Left lobe of liver (tissue), 2 donors: ENCODE measurements at regions not wholly inside any gene's neighbourhood (a gene's known extent, or its start where the extent isn't known, plus 50 kb on each side); places are given as distances from the start of the nearest gene placed in this dataset.
"Not testable (repeated sequence)": the region's sequence is repeated elsewhere in the genome, so short reads cannot be mapped to it uniquely, and the experiment has no call there.

Experiments
- ATAC-seq: fragments of 200-7000 bp; cut with Tn5 transposase; one replicate; pipeline ENCODE4 v1.9.1; 2020; ENCODE audit warnings: mild to moderate bottlenecking, moderate library complexity
- DNase-seq: peaks from one replicate; pipeline ENCODE4 v3.0.0-alpha.2; 2020; ENCODE audit warnings: low spot score
- donor health status: DM: no; HTN: no; CAD: no; lungs with moderate emphysema.
- donor health status: DM: no; HTN: yes; CAD: no.

DNA sequence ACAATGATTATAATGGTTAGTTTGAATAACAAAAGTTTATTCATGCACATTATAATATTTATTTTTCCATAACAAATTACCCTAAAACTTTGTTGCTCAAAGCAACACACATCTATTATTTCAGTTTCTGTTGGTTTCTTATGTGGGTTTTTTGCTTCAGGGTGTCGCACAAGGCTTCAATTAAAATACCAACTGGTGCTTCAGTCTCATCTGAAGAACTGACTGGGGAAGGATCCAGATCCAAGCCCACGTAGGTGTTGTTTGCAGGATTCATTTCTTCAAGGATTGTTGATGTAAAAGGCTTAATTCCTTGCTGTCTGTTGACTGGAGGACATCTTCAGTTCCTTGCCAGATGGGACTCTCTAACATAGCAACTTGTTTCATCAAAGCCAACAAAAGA lies 747.2 kb upstream of the PCDH20 start:
- no peak for DNase-seq
- no peak for ATAC-seq

DNA sequence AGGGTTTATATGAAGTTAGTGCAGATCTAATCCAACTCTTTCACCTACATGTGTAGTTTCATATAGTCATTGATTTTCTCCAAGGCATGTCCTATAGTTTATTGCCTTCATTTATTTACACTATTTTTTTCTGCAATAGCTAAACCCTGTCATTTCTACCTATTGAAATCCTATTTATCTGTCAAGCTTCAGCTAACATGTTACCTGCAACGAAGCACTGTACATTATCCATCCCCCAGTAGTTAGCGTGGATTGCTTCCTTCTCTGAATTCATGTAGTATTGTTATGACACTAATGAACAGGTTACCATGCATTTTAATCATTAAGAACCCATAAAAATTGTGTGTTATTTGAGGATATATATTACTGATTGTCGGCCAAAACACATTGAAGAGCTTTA lies 742.9 kb upstream of the PCDH20 start:
- DNase-seq (no peak), ATAC-seq (no peak)

DNA sequence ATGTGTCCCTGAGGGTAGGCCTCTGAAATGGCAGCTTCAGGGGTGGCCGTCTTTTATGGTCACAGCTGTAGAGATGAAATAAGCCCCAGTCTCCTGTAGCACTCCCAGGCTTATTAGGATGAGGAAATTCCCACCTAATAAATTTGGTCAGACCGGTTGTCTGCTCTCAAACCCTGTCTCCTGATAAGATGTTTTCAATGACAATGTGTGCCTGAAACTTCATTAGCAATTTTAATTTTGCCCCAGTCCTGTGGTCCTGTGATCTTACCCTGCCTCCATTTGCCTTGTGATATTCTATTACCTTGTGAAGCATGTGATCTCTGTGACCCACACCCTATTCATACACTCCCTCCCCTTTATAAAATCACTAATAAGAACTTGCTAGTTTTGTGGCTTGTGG lies 736.1 kb upstream of the PCDH20 start:
- not testable (repeated sequence) for DNase-seq, ATAC-seq

DNA sequence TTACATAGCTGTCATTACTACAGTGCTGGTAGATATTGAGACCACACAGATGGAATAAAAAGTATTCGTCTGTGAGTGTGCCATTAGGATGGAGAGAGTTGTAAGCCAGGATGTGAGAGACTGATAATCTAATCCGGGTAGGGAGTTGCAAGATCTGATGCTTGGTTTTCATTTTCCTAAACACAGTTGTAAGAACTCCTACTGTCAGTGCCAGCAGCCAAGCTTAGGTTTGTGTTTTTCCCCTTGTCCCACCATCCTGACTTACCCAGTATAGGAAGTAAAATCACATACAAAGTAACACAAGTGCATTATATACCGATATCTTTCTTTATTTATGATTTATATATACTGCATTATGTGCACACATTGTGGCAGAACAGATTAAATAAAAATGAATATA lies 726.4 kb upstream of the PCDH20 start:
- ATAC-seq (no peak), DNase-seq (no peak)

DNA sequence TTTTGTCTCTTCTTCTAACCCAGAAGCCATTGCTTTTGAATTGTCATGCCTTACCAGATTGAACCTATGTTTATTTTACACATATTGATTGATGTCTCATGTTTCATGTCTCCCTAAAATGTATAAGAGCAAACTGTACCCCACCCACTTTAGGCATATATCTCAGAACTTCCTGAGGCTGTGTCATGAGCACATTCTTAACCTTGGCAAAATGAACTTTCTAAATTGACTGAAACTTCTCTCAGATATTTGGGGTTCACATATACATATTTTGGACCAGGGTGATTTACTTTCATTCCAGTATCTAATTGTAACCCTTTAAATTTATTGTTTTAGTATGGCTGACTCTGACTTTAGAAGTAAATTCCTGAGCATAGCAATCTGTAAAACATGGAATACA lies 723.9 kb upstream of the PCDH20 start:
- no peak for ATAC-seq

DNA sequence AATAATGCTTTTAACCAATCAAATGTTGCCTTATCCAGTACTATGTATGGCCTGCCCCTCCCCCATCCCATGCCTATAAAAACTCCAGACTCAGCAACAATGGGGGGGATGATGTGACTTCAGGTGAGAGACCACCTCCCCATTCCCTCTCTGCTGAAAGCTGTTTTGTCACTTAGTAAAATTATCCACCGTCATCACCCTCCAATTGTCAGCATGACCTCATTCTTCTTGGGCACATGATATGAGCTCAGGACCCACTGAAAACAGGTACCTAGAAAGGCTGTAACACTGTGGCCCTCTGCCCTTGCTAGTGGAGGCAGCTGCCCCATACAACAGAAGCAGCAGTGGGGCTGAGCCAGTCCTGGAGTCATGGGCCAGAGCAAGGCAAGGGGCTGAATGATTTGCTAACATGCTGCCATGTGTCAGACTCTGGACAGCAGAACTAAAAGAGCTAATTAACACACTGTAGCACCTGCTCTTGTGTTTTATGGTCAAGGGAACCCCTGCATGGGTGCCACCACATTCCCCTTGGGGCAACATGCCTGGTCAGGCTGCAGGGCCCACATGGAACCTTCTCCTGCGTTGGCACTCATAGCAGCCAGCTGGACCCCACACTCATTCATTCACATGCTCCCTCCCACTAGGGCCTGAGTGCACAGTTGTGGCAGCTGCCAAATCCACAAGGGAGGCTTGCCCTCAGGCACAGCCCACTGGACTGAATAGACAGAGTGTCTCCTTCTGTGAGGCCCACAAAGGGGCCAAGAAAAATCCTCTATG lies 722.2 kb upstream of the PCDH20 start:
- ATAC-seq, result no peak

More for the DNA sequence above, 723.9 kb upstream of the PCDH20 start:
- no peak for DNase-seq

DNA sequence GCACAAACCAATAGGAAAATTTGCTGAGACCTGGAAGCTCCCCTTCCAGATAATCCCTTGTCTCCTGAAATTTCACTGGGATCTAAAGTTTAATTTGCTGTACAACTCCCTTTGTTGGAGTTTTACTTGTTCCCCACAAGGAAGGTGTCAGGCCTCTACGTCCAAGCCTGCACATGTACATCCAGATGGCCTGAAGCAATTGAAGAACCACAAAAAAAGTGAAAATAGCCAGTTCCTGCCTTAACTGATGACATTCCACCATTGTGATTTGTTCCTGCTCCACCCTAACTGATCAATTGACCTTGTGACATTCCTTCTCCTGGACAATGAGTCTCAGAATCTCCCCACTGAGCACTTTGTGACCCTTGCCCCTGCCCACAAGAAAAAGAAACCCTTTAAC lies 716.0 kb upstream of the PCDH20 start:
- DNase-seq (no peak), ATAC-seq (no peak)

More for the DNA sequence above, 722.2 kb upstream of the PCDH20 start:
- no peak for DNase-seq

DNA sequence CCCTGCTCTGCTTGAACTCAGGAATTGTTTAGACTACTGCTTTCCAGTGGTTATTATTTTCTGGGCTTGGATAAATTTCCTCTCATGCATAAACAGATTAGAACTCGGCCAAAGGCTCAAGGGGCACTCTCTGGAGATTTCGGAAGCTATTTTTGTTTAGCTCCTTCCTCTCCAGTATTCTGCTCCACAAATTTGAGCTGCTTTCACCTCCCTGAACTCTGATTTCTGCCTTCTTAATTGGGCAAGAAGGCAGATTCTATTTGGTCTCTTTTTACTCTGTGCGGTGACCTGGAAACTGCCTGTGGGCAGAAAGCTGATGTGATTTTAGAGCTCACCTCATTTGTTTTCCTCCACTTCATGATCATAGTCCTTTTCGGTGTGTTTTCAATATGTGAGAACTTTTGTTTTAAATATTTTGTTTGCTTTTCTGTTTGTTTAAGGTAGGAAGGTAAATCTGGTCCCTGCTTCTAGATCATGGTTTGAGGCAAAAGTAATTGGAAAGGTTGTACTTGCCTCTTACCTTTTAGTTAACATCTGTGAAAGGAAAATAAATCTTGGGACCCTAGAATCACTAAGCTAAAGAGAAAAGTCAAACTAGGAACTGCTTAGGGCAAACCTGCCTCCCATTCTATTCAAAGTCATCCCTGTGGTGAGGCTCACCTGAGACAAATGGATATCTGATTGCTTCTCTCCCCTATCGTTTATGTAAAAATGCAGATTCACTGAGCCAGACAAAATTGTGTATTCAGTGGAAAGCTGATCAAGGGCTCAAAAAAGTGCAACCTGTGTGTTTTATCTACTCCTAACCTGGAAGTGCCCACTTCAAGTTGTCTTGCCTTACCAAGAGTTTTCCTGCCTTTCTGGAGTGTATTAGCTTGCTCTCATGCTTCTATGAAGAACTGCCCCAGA lies 714.7 kb upstream of the PCDH20 start:
- DNase-seq, result no peak
- no peak for ATAC-seq

DNA sequence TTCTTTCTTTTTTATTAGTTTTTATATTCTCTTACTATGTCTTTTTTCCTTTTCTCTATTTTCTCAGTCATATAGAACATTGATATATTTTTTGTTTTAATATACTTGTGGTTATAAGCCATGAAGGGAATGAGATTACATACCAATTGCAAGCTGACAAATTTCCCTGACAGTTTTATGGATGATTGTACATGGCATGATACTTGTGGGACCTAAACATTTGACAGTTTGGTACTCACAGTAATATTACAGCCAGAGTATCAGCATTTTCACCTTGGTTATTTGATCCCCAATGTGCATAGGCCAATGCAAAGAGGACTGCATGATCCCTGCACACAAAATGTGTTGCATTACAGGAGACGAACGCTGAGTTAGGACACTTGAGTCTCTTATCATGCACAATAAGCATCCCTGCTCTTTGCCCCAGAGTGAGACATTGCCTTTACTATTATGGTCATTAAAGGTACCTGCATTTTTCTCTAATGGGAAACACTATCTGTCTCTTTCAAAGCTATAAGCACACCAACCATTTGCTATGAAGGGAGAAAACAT lies 713.4 kb upstream of the PCDH20 start:
- ATAC-seq (no peak), DNase-seq (no peak)

DNA sequence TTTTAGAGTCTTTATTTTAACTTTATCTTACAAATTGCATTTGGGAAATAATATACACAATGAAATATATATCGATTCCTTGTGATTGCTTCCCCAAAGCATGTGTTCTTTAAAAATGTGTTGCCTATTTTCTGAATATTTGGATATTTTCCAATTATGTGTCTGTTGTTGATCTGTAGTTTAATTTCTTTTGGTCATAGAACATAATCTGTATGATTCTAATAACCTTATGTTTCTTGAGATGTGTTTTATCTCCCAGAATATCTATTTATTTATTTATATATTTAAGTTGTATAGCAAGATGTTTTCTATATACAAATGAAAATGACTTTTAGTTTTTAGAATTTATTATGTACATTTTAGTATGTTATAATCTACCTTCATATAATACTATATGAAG lies 710.8 kb upstream of the PCDH20 start:
- no peak for ATAC-seq
- DNase-seq, result no peak

DNA sequence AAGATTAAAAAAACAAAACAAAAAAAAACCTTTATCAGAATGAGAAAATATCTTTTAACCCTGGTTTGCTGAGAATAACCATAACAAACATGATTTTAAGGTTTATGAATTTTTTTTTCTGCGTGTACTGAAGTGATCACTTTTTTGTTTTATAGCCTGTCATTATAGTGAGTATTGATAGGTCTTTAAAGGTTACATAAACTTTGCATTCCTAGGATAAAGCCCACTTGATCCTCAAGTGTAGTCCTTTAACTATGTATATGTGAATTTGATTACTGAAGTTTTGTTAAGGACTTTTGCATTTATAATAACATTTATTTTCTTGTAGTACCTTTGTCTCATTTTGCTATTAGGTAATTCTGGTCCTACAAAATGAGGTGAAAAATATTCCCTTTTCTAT lies 709.8 kb upstream of the PCDH20 start:
- no peak for ATAC-seq
- DNase-seq, result no peak

DNA sequence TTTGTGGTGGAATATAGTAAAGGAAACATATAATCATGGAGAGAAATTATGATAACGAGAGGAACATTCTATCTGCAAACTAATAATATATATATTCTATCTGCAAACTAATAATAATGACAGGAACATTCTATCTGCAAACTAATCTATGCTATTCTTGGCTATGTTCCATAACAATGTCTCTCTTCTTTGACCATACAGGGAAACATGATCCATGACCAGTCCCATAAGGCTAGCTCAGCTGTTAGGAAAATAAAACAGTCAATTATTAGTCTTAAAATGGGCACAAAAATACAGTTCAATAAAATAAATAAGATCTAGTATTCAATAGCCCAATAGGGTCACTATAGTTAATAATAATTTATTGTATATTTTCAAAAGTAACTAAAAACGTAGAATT lies 707.8 kb upstream of the PCDH20 start:
- no peak for DNase-seq
- ATAC-seq, result no peak

DNA sequence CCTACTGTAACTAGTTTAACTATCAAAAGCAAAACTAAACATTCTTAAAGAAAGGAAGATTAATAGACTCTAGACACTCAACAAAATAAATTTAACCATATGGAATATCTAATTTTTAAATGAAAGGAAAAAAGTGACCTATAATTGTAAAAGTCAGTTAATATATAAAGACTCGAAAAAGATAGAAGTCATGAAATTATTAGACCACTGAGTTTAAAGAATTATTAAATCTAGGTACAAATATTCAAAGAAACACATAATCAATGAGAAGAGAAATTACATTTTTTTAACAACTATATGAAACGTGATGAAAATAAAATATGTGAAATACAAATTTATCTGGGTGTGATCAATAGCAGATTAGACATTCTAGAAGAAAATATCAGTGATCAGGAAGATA lies 706.8 kb upstream of the PCDH20 start:
- DNase-seq (no peak), ATAC-seq (no peak)

DNA sequence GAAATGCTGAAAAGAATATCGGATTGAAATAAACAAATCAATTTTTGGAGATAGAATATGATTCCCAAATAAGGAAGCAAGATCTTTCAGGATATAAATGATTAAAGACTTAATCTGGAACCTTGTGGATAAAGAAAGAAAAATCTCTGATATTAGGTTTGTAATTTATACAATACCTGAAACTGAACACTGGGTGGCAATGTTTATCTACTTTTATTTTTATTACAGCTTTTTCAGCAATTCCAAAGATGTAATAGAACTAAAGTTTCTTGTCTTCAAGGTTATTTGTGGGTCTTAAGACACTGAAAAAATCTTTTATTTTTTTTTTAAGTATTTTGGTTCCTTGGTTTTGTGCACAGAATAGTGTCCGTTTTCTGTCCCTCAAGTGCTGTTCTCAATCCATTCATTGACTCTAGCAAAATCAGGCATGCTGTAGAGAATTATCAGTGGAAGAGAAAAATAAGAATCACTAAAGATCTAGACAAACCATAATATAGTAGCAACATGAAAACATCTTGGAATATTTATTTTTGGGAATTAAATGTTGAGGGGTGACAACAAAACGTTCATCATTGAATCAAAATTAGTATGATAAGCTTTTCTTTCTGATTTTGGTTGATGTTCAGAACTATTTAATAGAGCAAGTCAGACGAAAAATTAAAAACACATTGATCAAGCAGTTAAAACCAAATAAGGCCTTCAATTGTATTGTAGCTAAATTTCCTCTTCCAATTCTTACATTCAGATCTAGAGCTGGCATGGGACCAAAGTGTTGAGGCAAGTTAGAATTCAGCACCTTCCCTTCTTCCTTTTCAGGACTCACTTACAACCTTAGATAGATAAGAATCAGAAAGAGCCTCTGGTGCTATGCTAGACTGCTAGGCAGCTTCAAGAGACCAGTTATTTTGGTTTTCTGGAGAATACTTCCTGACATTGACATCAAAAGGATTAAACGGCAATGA lies 704.4 kb upstream of the PCDH20 start:
- ATAC-seq (peak; percentile 49), DNase-seq (no peak)

DNA sequence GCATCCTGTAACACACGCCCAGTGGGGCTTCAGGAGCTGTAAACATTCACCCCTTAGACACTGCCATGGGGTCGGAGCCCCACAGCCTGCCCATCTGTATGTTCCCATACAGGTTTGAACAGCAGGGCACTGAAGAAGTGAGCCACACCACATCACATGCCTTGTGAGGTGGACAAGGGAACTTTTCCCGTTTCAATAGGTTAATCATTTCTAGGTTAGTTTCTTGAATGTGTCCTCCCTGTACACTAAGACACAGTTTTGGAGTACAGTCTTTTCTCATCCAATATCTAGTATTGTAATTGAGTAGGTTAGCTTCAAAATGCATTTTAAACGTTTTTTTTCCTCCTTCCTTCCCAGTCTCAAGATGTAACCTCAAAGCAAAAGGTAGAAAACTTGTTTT lies 700.2 kb upstream of the PCDH20 start:
- DNase-seq (no peak), ATAC-seq (no peak)

DNA sequence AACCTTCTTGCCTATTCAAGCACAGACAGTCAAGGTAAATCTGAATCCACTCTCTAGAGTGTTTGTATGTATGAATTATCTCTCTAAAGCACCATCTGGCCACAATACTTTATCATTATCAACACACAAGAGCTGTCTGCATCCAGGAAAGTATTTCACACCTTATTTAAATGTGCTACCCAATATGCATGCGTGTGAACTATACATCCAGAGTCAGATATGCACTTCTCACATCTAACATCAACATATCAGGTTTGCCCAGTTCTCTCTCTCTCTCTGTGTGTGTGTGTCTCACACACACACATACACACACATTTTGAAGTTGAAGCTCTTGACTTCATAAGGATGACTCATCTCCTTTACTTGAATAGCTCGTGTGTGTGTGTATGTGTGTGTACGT lies 697.5 kb upstream of the PCDH20 start:
- ATAC-seq (no peak), DNase-seq (no peak)

DNA sequence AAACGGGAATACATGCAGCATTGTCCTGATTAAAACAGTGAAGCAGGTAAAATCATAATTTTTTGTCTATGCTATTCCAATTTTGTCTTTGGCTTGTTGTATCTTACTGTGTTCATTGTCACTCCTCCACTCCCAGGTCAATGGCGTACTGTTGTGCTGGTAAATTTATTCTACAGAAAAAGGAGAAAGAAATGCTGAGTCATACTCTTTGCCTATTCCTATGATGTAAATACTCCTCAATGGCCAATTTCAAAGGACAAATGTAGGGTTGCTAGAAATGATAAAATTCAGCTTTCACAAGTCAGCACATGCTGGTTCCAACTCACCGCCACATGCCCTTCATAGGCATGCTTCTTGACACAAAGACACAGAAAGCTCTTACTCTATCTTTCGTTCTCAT lies 694.4 kb upstream of the PCDH20 start:
- ATAC-seq (no peak), DNase-seq (no peak)

DNA sequence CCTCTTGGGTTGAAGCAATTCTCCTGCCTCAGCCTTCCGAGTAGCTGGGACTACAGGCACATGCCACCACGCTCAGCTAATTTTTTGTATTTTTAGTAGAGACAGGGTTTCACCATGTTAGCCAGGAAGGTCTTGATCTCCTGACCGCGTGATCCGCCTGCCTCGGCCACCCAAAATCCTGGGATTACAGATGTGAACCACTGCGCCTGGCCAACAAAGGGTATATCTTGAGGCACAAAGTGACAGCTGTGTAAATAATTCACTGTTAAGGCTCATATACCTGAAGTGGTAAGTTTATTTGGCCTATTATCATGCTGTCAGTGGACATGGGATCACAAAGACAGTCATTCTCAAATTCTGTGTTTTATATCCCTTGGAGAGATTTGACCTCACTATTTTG lies 688.5 kb upstream of the PCDH20 start:
- DNase-seq, ATAC-seq: not testable (repeated sequence)

DNA sequence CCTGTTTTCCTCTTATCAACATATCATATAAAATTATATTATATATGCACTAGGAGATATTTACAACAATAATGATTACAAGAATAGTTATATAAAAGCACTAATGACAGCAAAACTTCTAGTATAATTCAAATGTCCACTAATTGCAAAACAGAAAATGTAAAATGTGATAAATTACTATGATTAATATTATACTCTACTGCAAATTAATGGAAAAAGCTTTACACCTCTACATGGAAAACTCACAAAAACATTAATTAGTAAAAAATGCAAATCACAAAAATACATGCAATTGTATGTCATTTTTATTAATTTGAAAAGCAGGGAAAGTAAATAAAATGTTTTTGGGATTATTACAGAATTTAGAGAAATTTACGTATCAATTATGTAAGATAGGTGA lies 681.0 kb upstream of the PCDH20 start:
- ATAC-seq, result no peak
- DNase-seq, result no peak

DNA sequence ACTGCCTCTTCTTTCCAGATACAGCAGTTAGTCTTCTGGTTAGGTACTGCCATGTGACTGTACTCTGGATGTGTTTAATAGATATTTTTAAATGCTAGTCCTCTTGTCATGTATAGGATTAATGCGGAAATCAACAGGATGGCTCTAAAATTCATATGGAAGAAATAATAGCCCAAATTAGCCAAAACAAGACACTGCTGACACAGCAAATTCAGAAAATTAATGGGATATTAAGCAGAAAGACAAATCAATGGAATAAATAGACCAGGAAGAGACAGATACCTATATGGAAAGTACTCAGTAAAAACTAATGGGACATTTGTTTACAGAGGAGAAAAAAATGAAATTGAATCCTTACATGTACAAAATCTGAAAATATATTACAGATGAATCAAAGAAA lies 679.3 kb upstream of the PCDH20 start:
- ATAC-seq (no peak), DNase-seq (no peak)
